Hepatocyte (in vitro differentiated cells): ENCODE measurements at regions not wholly inside any gene's neighbourhood (a gene's known extent, or its start where the extent isn't known, plus 50 kb on each side); places are given as distances from the start of the nearest gene placed in this dataset.

ENCODE experiments used
- EZH2 ChIP-seq: fragments of 200-600 bp; sonication (generic); IDR thresholded peaks from 2 replicates; pipeline ENCODE4 v1.6.1; 2016; ENCODE audit warnings: antibody characterized with exemption, mild to moderate bottlenecking, borderline replicate concordance
- EZH2phosphoT487 ChIP-seq: fragments of 200-600 bp; sonication (generic); IDR thresholded peaks from one replicate; pipeline ENCODE4 v1.6.1; 2018; ENCODE audit warnings: antibody characterized with exemption, mild to moderate bottlenecking, low read depth, moderate library complexity; ENCODE audit not compliant: unreplicated experiment, severe bottlenecking
- TF ChIP-seq, protein P1 (sequence below): fragments of 200-600 bp; sonication (generic); IDR thresholded peaks from 2 replicates; pipeline ENCODE4 v1.5.1; 2016; ENCODE audit warnings: antibody characterized with exemption, mild to moderate bottlenecking; ENCODE audit not compliant: poor library complexity

DNA sequence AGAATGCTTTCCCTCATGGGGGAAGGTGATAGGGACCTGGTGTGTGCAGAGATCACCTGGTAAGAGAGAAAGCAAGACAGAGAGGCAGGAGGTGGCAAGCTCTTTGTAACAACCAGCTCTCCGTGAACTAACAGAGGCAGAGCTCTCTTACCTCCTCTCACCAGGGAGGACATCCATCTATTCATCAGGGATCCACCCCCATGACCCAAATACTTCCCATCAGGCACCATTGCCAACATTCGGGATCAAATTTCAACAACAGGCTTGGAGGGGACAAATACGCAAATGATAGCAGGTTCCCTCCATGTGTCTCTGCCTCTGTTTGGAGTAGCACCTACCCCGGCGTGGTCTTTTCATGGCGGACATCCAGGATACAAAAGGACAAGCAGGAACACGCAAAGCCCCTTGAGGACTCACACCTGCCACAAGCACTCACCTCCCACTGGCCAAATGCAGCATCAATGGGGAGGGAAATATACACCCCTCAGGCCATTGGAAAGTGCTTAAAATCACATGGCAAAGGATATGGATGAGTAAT is 431.2 kb upstream of the AUTS2 start:
- TF ChIP-seq, protein P1, sequence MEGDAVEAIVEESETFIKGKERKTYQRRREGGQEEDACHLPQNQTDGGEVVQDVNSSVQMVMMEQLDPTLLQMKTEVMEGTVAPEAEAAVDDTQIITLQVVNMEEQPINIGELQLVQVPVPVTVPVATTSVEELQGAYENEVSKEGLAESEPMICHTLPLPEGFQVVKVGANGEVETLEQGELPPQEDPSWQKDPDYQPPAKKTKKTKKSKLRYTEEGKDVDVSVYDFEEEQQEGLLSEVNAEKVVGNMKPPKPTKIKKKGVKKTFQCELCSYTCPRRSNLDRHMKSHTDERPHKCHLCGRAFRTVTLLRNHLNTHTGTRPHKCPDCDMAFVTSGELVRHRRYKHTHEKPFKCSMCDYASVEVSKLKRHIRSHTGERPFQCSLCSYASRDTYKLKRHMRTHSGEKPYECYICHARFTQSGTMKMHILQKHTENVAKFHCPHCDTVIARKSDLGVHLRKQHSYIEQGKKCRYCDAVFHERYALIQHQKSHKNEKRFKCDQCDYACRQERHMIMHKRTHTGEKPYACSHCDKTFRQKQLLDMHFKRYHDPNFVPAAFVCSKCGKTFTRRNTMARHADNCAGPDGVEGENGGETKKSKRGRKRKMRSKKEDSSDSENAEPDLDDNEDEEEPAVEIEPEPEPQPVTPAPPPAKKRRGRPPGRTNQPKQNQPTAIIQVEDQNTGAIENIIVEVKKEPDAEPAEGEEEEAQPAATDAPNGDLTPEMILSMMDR = no peak
- TF ChIP-seq EZH2 (no peak), EZH2phosphoT487 (no peak)
